BJ (cell line): ENCODE measurements at regions not wholly inside any gene's neighbourhood (a gene's known extent, or its start where the extent isn't known, plus 50 kb on each side); places are given as distances from the start of the nearest gene placed in this dataset.

ENCODE experiments used
- CTCF ChIA-PET: fragments of 350-600 bp; formaldehyde crosslinking; extraction: SDS; loops from one replicate; lab custom pipeline; 2021; ENCODE audit warnings: antibody characterized with exemption, inconsistent platforms; lab: Yijun Ruan, JAX
- POLR2A ChIA-PET: fragments of 300-600 bp; sonication (Branson Sonifier 250); formaldehyde crosslinking; extraction: SDS; loops from one replicate; lab custom pipeline; 2021; ENCODE audit warnings: antibody characterized with exemption; lab: Charles Lee
- DNase-seq: peaks from one replicate; pipeline ENCODE4 v3.0.0-alpha.2; 2011; ENCODE audit warnings: low read depth
- H3K27me3 ChIP-seq: 2 replicates; pipeline ENCODE4 v1.6.0; 2011; ENCODE audit warnings: low read length; ENCODE audit not compliant: control insufficient read depth, insufficient read depth
- H3K36me3 ChIP-seq: 2 replicates; pipeline ENCODE4 v1.5.1; 2011; ENCODE audit warnings: low read length; ENCODE audit not compliant: control insufficient read depth, insufficient read depth
- H3K4me3 ChIP-seq: 2 replicates; pipeline ENCODE4 v1.5.1; 2011; ENCODE audit warnings: low read depth, mild to moderate bottlenecking, control low read depth, low read length
- CTCF ChIP-seq: IDR thresholded peaks from 2 replicates; pipeline ENCODE4 v1.5.1; 2011; ENCODE audit warnings: low read depth, mild to moderate bottlenecking, control low read depth, inconsistent platforms, low read length, moderate library complexity; ENCODE audit not compliant: insufficient read depth

DNA sequence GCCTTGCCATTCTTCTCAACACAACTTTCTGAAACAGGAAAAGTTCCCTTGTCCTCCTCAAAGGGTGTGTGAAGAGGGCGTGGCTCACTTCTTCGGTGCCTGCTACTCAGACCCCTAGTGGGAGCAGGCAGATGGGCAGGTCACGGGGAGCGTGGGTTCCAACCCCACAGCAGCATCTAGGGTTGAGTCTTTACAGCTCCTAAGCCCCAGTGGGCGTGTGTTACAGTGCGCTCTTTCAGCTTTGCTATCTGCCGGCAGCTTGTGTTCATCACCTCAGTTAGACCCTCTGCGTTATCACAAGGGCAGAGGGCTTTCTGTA lies 57.5 kb upstream of the KLF3 start:
- POLR2A ChIA-PET = no interaction called here
- Histone ChIP-seq H3K4me3 (no peak overlapping the region), H3K36me3 (no peaks in the 10 kb centered on the region), H3K27me3 (no peaks in the 10 kb centered on the region)
- CTCF ChIA-PET = no interaction called here
- DNase-seq = no peak
- TF ChIP-seq CTCF = no peak

DNA sequence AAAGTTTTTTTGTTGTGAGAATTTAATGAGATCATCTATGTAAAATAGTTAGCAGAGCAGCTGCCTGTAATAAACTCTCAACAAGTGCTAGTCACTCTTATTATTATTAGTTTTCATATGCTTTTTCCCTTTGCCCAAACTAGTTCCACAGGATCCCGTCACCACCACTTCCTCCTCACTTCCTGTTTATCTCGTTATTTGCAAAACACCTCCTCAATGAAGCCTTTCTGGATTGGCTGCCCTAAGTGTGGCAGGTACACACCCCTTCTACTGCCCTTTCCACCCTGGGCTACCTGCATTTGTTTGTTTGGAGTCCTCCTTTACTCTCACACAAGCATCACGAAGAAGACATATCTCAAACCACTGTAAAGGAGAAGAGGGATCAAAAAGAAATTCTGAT lies 54.4 kb upstream of the KLF3 start:
- no peak overlapping the region for H3K4me3 ChIP-seq
- no peaks in the 10 kb centered on the region for H3K27me3 ChIP-seq
- no peaks in the 10 kb centered on the region for H3K36me3 ChIP-seq
- ChIA-PET POLR2A (no interaction called here), CTCF (interaction anchor here (0.7 kb wide), 2 partner anchors 22 to 431 kb away, joined by 3 read pairs; no protein-coding TSS in a partner anchor)
- no peak for TF ChIP-seq CTCF
- no peak for DNase-seq

GRCh38 chr4:38610521-38610920 lies 53.5 kb upstream of the KLF3 start:
- ChIA-PET CTCF (no interaction called here), POLR2A (no interaction called here)
- no peak for TF ChIP-seq CTCF
- Histone ChIP-seq H3K27me3 (no peaks in the 10 kb centered on the region), H3K36me3 (no peaks in the 10 kb centered on the region), H3K4me3 (no peak overlapping the region)
- no peak for DNase-seq

DNA sequence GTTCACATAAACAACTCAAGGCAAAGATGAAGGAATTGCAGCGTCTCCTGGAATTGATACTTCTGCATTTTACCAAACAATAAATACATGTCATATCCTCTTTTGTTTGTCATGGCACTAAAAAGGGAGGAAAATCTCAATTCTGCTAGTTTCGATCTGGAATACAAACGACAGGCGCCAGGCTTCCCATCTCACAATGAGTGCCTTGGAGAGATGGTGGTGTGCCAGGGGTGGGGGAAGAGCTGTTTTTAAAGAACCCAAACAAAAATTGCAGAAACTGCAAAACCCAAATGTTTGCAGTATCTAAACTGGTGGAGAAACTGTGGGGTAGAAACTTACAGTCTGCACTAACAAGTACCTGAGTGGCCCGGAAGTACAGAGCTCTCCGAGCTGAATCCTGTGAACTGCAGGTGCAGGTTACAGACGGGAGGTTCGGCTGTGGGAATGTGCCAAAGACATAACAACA lies 53.0 kb upstream of the KLF3 start:
- no peak for TF ChIP-seq CTCF
- no peak overlapping the region for H3K4me3 ChIP-seq
- CTCF ChIA-PET = no interaction called here
- no peaks in the 10 kb centered on the region for H3K36me3 ChIP-seq
- H3K27me3 ChIP-seq = no peaks in the 10 kb centered on the region
- POLR2A ChIA-PET = no interaction called here
- DNase-seq = no peak

DNA sequence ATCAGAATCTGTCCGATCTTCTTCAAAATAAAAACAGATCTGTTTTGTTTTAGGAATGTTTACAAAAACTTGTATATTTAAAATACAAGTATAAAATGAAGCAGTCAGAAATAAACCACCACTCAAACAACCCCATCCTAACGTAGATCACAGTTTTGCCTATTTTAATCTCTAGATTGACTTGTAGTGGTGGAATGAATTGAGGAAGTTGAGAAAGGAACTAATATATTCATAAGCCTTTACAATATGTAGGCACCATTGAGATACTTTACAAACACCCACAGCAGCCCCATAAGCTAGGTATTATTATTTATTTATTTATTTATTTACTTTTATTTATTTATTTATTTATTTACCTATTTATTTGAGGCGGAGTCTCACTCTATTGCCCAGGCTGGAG lies 52.3 kb upstream of the KLF3 start:
- no peak for TF ChIP-seq CTCF
- CTCF ChIA-PET = no interaction called here
- no peaks in the 10 kb centered on the region for H3K36me3 ChIP-seq
- no peaks in the 10 kb centered on the region for H3K27me3 ChIP-seq
- POLR2A ChIA-PET = no interaction called here
- H3K4me3 ChIP-seq = no peak overlapping the region
- DNase-seq = no peak
